HG02938 (cell line): ENCODE measurements at regions not wholly inside any gene's neighbourhood (a gene's known extent, or its start where the extent isn't known, plus 50 kb on each side); places are given as distances from the start of the nearest gene placed in this dataset.

Experiments
- ATAC-seq: cut with Tn5 transposase; IDR thresholded peaks from one replicate; pipeline ENCODE4 v1.9.1; 2021; ENCODE audit warnings: mild to moderate bottlenecking, moderate library complexity; ENCODE audit not compliant: unreplicated experiment

DNA sequence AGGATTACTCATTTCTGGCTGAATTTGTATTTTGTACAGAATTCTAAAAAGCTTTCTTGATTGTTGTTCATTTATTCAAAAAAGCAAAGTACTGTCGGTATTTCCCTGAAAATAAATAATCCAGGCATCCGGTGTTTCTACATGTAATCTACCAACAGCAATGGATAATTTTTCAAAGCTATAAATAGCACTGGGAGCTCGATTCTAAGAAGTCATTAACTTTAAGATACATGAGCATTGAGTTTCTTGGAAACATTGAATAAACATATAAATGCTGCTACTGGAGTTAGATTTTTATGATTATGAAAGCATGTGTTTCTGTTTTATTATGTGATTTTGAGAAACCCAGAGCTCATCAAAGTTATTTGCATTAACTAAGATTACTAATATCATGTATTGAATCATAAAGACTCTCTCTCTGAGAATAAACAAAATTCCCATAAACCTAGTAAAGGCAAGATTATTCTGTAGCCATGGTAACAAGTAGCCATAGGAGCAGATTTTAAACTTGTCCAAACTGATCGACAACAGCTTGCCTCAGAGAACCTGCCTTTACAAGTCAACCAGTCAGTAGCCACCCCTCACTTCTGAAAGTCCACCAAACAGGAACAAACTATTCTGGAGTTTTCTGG lies 197.0 kb downstream of the DRD1 start:
- ATAC-seq = no peak

DNA sequence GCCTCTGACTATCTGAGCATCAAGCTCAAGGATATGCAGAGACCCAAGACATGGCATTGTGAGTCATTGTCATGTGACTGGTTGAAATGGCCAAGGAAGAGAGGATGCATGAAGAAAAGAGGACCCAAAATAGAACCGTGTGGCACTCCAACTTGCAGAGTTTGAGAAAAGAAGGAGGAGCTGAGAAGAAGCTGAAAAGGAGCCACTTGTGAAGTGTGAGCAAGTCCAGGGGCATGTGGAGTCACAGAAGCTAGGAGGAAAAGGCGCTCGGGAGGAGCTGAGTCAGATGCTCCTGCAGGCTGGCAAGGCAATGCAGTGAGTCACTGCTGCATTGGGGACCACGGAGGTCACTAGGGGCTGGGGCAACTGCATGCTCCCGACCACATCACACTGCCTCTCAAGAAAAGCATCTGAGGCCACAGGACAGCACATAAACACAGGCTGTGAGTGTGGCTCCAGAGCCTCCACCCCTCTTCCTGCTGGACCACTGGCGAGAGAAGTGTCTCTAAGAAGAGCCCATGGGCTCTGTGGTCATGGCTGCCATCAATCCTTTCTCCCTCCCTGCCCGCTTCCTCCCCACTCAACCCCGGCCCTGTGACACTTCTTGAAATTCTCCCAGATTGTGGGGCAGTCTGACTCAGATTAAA lies 197.6 kb downstream of the DRD1 start:
- no peak for ATAC-seq

DNA sequence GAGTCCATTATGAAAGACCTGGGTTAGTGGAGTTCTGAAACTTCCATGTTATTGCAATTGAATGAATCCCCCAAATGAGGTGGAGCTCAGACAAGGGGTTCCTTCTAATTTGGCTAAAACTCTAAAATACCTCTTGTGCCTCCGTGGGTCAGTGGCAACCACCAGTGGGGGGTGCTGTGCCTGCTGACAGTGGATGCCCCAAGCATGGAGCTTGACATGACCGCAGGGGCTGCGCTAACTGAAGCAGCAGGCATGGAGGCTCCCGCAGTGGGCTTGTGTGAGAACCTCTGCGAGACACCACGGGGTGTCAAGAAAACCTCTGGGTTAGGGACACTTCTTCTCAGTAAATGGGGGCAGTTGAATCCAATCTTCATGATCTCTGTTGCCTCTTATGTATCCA lies 200.5 kb downstream of the DRD1 start:
- ATAC-seq = no peak

DNA sequence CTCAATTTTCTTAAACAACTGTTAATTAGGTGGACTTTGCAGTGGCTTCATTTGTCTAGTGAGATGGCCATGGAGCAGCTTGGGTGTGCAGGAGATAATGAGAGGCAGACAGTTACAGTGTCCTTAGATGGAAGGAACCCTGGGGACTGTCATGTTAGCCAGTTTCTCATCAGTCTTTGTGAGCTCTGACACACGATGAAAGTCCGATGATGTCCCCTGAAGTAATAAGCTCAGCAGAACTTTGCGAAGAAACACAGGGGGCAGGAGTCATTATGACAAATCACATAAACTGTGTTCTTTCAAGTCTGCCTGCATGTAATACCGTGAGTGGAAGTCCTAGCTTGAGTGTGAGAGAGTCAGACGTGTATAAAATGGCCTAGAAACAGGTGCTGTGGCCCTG lies 201.8 kb downstream of the DRD1 start:
- no peak for ATAC-seq

DNA sequence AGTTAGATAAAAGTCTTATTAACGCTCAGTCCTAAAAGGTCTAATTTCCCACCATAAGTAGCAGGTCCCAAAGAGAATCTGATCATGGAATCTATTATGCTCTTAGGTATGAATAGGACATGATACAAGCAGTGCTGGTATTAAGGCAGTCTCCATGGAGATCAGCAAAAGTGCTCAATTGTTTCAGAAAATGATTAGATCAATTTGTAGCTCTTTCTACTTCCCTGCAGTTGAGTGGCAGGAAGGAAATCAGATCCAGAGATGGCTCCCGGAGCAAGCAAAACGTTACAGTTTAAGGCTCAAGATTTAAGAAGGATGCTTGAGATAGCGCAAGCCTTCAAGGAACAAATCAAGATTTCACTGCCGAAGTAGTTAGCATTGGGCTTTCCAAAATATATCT lies 205.7 kb downstream of the DRD1 start:
- ATAC-seq = no peak

- no peak for ATAC-seq
Observed at GRCh38 chr5:175236176-175236575, 207.8 kb downstream of the DRD1 start.

- no peak for ATAC-seq
Observed at GRCh38 chr5:175235251-175235960, 208.6 kb downstream of the DRD1 start.

GRCh38 chr5:175230299-175230698 lies 213.7 kb downstream of the DRD1 start:
- no peak for ATAC-seq

- ATAC-seq = no peak
Observed at GRCh38 chr5:175226506-175226905, 217.5 kb downstream of the DRD1 start.

GRCh38 chr5:175223291-175223690 lies 220.7 kb downstream of the DRD1 start:
- no peak for ATAC-seq

DNA sequence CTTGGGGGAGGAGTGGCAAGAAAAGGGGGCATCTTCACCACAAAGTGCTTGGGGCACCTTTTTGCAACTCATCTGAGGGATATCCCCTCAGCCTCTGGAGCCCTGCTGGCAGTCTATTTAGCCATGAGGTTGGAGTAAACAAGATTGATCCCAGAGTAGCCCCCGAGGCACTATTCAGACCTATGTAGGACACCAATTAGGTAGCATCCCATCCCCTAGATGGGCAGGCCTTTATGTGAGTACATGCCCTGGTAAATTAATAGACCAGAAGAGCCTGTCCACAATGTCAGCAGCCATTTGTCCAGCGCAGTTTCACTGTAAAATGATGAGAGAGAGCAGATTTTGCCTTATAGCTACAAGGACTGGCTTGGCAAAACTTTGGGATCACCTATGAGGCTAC lies 221.4 kb downstream of the DRD1 start:
- ATAC-seq = no peak

GRCh38 chr5:175220549-175220948 lies 223.4 kb downstream of the DRD1 start:
- no peak for ATAC-seq

DNA sequence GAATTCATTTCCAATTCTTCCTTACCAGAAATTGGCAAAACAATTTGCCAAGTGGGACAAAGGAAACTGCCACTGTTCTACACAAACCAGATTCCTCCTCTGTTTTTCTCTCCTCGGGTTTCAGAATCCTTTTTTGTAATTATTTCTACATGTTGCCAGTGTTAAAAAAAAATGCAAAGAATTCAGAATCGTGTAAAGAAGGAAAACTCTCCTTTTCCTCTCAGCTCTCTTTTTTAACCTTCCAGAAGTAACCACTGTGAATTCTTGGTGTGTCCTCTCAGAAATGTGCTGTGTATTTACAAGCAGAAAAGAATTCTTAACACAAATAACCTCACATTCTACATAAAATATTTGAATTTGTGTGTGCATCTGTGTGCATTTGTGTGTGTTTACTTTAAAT lies 224.6 kb downstream of the DRD1 start:
- no peak for ATAC-seq

DNA sequence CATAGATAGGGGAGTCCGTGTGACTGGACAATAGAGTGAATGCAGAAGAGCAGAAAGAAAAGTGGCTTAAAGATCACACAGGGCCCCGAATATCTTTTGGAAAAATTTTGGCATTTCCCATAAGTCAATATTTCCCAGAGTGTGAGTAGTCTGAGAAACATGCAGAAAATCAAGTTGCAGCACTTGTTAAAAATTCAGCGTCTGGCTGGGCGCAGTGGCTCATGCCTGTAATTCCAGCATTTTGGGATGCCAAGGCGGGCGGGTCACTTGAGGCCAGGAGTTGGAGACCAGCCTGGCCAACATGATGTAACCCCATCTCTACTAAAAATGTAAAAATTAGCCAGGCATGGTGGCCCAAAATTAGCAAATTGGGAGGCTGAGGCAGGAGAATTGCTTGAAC lies 227.0 kb downstream of the DRD1 start:
- no peak for ATAC-seq

DNA sequence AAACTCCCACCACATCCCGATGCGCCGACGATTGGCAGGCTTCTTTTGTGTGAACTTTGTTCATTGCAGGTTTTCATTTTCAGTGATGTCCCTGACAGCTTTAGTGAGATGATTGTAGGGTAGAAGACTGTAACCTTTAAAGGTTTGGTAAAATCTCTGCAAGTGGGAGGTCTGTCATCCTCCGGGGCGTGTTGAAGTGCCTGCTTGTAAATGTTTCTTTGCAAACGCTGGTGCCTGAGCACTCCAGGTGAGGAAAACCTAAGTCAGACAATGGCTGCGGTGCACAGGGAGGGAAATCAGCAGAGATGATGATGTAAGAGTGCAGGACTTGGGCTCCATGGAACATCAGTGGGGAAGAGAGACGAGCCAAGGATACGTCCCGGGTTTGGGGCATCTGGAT lies 228.1 kb downstream of the DRD1 start:
- no peak for ATAC-seq

DNA sequence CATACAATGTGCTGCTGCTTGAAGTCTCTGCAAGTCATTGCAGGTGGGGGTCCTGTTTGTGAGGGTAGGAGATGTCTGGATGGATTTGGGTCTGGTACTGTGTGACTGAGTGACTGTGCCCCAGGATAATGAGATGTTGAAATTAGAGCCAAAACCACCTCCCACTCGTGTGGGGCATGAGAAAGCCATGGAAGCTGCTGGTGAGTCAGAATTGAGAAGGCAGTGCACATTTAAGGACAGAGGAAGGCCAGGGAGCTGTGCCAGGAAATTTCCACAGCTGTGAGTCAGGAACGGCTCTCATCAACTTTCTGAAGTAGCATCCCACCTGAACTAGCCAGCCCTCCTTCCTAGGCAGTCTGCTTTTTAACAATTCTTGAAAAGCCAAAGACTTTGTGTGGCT lies 229.8 kb downstream of the DRD1 start:
- no peak for ATAC-seq

GRCh38 chr5:175211956-175212756 lies 231.8 kb downstream of the DRD1 start:
- no peak for ATAC-seq

DNA sequence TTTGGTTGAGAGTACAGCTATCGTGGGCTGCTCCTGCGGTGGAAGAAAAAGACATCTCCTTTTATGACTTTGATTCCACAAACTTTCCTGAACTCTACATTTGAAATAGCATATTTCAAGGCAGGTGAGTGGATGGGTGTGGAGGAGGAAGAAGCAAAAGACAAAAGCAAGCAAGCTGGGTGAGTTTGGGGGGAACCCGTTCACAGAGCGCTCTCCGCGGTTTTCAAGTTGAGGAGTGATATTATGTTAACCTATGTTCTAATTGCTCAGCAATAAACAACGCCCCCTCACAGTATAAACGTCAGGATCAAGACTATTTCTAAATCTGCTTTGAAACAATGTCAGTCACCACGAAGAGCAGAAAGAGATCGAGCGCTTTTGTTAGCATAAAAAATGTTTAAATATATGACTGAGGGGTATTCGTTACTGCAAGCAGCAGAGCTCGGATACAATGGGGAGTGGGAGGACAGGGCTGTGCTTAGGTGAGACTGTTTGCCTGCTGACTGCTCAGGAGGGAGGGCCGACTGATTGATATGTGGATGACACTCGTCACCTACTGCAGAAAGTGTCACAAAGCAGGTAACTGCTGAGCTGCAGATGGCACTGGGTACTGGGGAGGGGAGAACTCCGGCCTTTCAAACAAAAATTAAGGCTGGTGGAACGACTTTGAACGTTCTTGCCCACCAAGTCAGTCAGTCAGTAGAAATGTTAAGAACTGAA lies 236.5 kb downstream of the DRD1 start:
- ATAC-seq = no peak

GRCh38 chr5:175206669-175207068 lies 237.3 kb downstream of the DRD1 start:
- ATAC-seq = no peak

- no peak for ATAC-seq
Observed at GRCh38 chr5:175202463-175203068, 241.4 kb downstream of the DRD1 start.
